K562 (cell line): ENCODE measurements at regions not wholly inside any gene's neighbourhood (a gene's known extent, or its start where the extent isn't known, plus 50 kb on each side); places are given as distances from the start of the nearest gene placed in this dataset.
"Not testable (repeated sequence)": the region's sequence is repeated elsewhere in the genome, so short reads cannot be mapped to it uniquely, and the experiment has no call there.

Experiments used
- CTCF ChIP-seq, 3 experiments: IDR thresholded peaks in 2 of 3; conservative IDR thresholded peaks in 1 of 3; 2 replicates each; pipeline ENCODE4 v1.5.1; 2011 to 2012; ENCODE audit warnings: low read length in 3 of 3, mild to moderate bottlenecking in 3 of 3, control low read depth in 2 of 3, improper control_type of control experiment in 1 of 3, inconsistent platforms in 1 of 3, low read depth in 1 of 3, mixed read lengths in 1 of 3, moderate library complexity in 1 of 3; ENCODE audit not compliant: insufficient read depth in 2 of 3
- EZH2 ChIP-seq: IDR thresholded peaks from 2 replicates; pipeline ENCODE4 v1.6.1; 2012; ENCODE audit warnings: low read depth, mild to moderate bottlenecking, inconsistent platforms, low read length, borderline replicate concordance
- GABPB1 ChIP-seq: sonication (generic); formaldehyde crosslinking; IDR thresholded peaks from 2 replicates; pipeline ENCODE4 v1.8.0; 2022; ENCODE audit warnings: mild to moderate bottlenecking, missing genetic modification reagents
- HOXB6 ChIP-seq: fragments of 250-450 bp; sonication (Bioruptor Pico); IDR thresholded peaks from 2 replicates; pipeline ENCODE4 v1.5.1; 2022; ENCODE audit warnings: mild to moderate bottlenecking, borderline replicate concordance
- JUN ChIP-seq, 2 experiments: sonication (generic) in 1 of 2; formaldehyde crosslinking in 1 of 2; IDR thresholded peaks; 2 replicates each; pipeline versions ENCODE4 v1.6.1 to v1.8.0; 2012 to 2022; ENCODE audit warnings: borderline replicate concordance in 2 of 2, mild to moderate bottlenecking in 2 of 2, improper control_type of control experiment in 1 of 2, low read depth in 1 of 2, low read length in 1 of 2, missing genetic modification reagents in 1 of 2
- KAT7 ChIP-seq: sonication (generic); formaldehyde crosslinking; IDR thresholded peaks from 2 replicates; pipeline ENCODE4 v1.8.0; 2022; ENCODE audit warnings: missing genetic modification reagents, mild to moderate bottlenecking, borderline replicate concordance
- POLR2AphosphoS2 ChIP-seq: IDR thresholded peaks from 2 replicates; pipeline ENCODE4 v1.6.1; 2012; ENCODE audit warnings: low read length, improper control_type of control experiment
- POLR2AphosphoS5 ChIP-seq: IDR thresholded peaks from 2 replicates; pipeline ENCODE4 v1.6.1; 2011; ENCODE audit warnings: mild to moderate bottlenecking, low read depth, low read length, moderate library complexity; ENCODE audit not compliant: control insufficient read depth, insufficient read depth
- SAP30 ChIP-seq: fragments of 200-600 bp; sonication (generic); IDR thresholded peaks from 2 replicates; pipeline ENCODE4 v1.6.1; 2012; ENCODE audit warnings: borderline replicate concordance, low read depth, mild to moderate bottlenecking, moderate library complexity, low read length, control low read depth, inconsistent platforms; ENCODE audit not compliant: insufficient read depth, poor library complexity, severe bottlenecking

- not testable (repeated sequence) for TF ChIP-seq POLR2AphosphoS5; CTCF (IDR thresholded peaks at IDR 0.05 in 2 of 3, conservative IDR thresholded peaks at IDR 0.05 in 1 of 3; ENCODE audit: insufficient read depth in 2 of 3, low read depth in 1 of 3, low read length in 3 of 3); JUN (IDR thresholded peaks at IDR 0.05; ENCODE audit: borderline replicate concordance, low read depth, low read length); JUN (CRISPR knock-in tag; IDR thresholded peaks at IDR 0.05; ENCODE audit: borderline replicate concordance); POLR2AphosphoS2; GABPB1 (CRISPR knock-in tag); SAP30; KAT7 (CRISPR knock-in tag); HOXB6 (CRISPR knock-in tag); EZH2
Measured at GRCh38 chr3:185306286-185306685, 52.4 kb upstream of the EHHADH start.
